Right lobe of liver (tissue), 6 donors: ENCODE measurements at regions not wholly inside any gene's neighbourhood (a gene's known extent, or its start where the extent isn't known, plus 50 kb on each side); places are given as distances from the start of the nearest gene placed in this dataset.
"Not testable (repeated sequence)": the region's sequence is repeated elsewhere in the genome, so short reads cannot be mapped to it uniquely, and the experiment has no call there.

Source experiments
- ATAC-seq, 4 donors: fragments of 200-7000 bp; cut with Tn5 transposase; one replicate each; pipeline ENCODE4 v1.9.1; 2020; ENCODE audit warnings: mild to moderate bottlenecking in 4 of 4, moderate library complexity in 4 of 4
- DNase-seq, 3 donors: peaks; one replicate each; pipeline ENCODE4 v3.0.0-alpha.2; 2020
- H3K27ac ChIP-seq, 3 donors: fragments of 200-600 bp; one replicate each; pipeline ENCODE4 v1.8.0; 2022
- H3K27me3 ChIP-seq, 2 donors: fragments of 200-600 bp; one replicate each; pipeline ENCODE4 v1.8.0; 2022
- H3K36me3 ChIP-seq, 4 donors: fragments of 200-600 bp; sonication (generic) in 1 of 4; one replicate each; pipeline versions ENCODE4 v1.5.1 to v1.8.0; 2017 to 2022; ENCODE audit warnings: control low read depth in 1 of 4
- H3K4me1 ChIP-seq, 4 donors: fragments of 200-600 bp; sonication (generic) in 1 of 4; one replicate each; pipeline versions ENCODE4 v1.5.1 to v1.8.0; 2017 to 2022; ENCODE audit warnings: control low read depth in 1 of 4
- H3K4me3 ChIP-seq, 3 donors: fragments of 200-600 bp; one replicate each; pipeline ENCODE4 v1.8.0; 2022
- H3K9me3 ChIP-seq, 4 donors: fragments of 200-600 bp; sonication (generic) in 1 of 4; one replicate each; pipeline versions ENCODE4 v1.5.1 to v1.8.0; 2017 to 2022; ENCODE audit warnings: control low read depth in 1 of 4
- CTCF ChIP-seq, 4 donors: fragments of 200-600 bp in 3 of 4; fragments of 450-650 bp in 1 of 4; IDR thresholded peaks; one replicate each; pipeline versions ENCODE4 v1.5.1 to v1.8.0; 2016 to 2022; ENCODE audit warnings: antibody characterized with exemption in 4 of 4, mild to moderate bottlenecking in 2 of 4
- POLR2A ChIP-seq: fragments of 450-650 bp; IDR thresholded peaks from one replicate; pipeline ENCODE4 v1.6.1; 2017; ENCODE audit warnings: antibody characterized with exemption, mild to moderate bottlenecking
- WGBS: methylation state at CpG from one replicate; pipeline ENCODE4 v1.1.6; 2018; ENCODE audit warnings: low coverage, low lambda C conversion rate; ENCODE audit not compliant: insufficient coverage; ENCODE audit errors: missing lambda C conversion rate; 5-methylcytosine and 5-hydroxymethylcytosine counted together
- intact Hi-C, 2 donors: fragments of 100-400 bp; cut with DNase I; formaldehyde crosslinking; loops; one replicate each; pipeline versions ENCODE4 v1.11.2 to v1.14.1; 2022
- donor health status: DM: no; HTN: yes; CAD: no.
- donor health status: DM: no; HTN: no; CAD: no.
- donor health status: DM: no; HTN: no; CAD: no.
- donor health status: DM: no; HTN: yes; CAD: no.
- donor health status: DM: no; HTN: yes; CAD: no.

DNA sequence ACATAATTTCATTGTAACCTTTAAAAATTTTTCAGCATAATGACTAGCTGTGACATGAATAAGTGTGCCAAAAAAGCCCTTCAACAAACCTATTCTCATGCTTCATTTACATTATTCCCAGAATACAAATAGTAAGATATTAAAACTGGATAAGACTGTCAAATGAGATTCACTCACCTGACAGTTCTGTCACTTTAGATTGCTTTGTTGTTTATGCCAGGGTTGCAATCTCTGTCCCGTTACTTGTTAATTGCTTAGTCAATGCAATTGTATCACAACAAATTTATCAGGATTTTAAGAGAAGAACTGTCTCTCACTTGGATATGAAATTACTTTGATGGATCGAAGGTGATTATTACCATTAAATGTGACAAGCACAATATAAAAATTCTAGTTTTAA, 616.0 kb upstream of the IGFBP7 start:
- no peak for ATAC-seq
- no peaks in the 10 kb centered on the region for H3K4me1 ChIP-seq
- H3K4me3 ChIP-seq = no peak overlapping the region
- no peaks in the 10 kb centered on the region for H3K27me3 ChIP-seq
- TF ChIP-seq POLR2A (no peak), CTCF (IDR thresholded peaks at IDR 0.05) (no peak)
- H3K9me3 ChIP-seq = no peaks in the 10 kb centered on the region
- DNase-seq = no peak
- no peak overlapping the region for H3K27ac ChIP-seq
- intact Hi-C loops = no loop called here
- 59% methylated on average over 2 of the region's 2 CpGs for WGBS
- no peaks in the 10 kb centered on the region for H3K36me3 ChIP-seq

DNA sequence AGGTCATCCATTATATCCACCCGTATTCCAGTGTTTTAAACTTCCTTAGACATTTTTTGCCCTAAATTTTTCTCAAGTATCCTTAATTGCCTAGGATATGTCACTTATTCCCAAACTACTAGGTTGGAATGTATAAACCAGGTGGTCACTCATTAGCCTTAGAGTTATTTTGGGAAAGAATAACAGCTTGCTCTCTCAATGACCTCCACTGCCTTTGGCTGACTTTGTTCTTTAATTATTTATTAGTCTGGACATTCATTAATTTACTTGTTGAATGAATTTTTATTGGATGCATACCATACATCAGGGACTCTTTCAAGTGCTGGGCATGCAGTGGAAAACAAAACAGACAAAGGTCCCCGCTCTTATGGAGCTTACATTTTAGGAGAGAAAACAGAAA, 609.3 kb upstream of the IGFBP7 start:
- DNase-seq = no peak

DNA sequence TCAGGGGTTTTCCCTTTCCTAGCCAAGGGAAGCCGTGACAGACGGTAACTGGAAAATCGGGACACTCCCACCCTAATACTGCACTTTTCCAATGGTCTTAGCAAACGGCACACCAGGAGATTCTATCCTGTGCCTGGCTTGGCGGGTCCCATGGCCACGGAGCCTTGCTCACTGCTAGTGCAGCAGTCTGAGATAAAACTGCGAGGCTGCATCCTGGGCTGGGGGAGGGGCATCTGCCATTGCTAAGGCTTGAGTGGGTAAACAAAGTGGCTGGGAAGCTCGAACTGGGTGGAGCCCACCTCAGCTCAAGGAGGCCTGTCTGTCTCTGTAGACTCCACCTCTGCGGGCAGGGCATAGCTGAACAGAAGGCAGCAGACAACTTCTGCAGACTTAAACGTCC, 604.1 kb upstream of the IGFBP7 start:
- H3K4me1 ChIP-seq, H3K27ac ChIP-seq, H3K36me3 ChIP-seq, intact Hi-C loops, DNase-seq, H3K27me3 ChIP-seq, ATAC-seq, H3K9me3 ChIP-seq, H3K4me3 ChIP-seq: not testable (repeated sequence)
- WGBS = 54% methylated on average over 3 of the region's 10 CpGs

More for the DNA sequence above, 609.3 kb upstream of the IGFBP7 start:
- no peak for ATAC-seq
- H3K4me3 ChIP-seq = no peak overlapping the region
- no peak overlapping the region for H3K27ac ChIP-seq
- no peaks in the 10 kb centered on the region for H3K9me3 ChIP-seq
- no peaks in the 10 kb centered on the region for H3K4me1 ChIP-seq
- H3K27me3 ChIP-seq = no peaks in the 10 kb centered on the region
- WGBS = 41% methylated on average over 2 of the region's 2 CpGs
- intact Hi-C loops = no loop called here
- no peaks in the 10 kb centered on the region for H3K36me3 ChIP-seq
- TF ChIP-seq CTCF (IDR thresholded peaks at IDR 0.05) (no peak), POLR2A (no peak)

DNA sequence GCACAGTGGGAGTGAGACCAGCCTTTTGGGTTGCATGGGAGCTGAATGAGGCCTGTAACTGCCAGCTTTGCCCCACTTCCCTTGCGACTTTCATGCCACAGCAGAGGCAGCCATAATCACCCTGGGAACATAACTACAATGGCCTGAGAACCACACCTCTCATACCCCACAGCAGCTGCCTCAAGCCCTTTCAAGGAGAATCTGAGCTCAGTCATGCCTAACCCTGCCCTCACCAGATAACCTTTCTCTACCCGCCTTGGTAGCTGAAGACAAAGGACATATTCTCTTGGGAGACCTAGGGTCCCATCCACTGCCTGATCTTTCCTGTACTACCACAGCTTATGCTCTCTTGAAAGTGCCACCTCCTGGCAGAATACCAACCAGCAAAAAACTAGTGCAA, 599.9 kb upstream of the IGFBP7 start:
- Histone ChIP-seq H3K36me3 (no peaks in the 10 kb centered on the region), H3K4me1 (no peaks in the 10 kb centered on the region), H3K4me3 (no peak overlapping the region), H3K9me3 (no peaks in the 10 kb centered on the region), H3K27me3 (no peaks in the 10 kb centered on the region), H3K27ac (no peak overlapping the region)
- TF ChIP-seq CTCF (IDR thresholded peaks at IDR 0.05) (no peak), POLR2A (no peak)
- 67% methylated on average over 1 of the region's 2 CpGs for WGBS
- intact Hi-C loops = no loop called here
- DNase-seq = no peak
- no peak for ATAC-seq

GRCh38 chr4:57691370-57691769, 581.2 kb upstream of the IGFBP7 start:
- Histone ChIP-seq H3K4me1 (no peaks in the 10 kb centered on the region), H3K27ac (no peak overlapping the region), H3K36me3 (no peaks in the 10 kb centered on the region), H3K27me3 (no peaks in the 10 kb centered on the region), H3K4me3 (no peak overlapping the region), H3K9me3 (no peaks in the 10 kb centered on the region)
- TF ChIP-seq CTCF (IDR thresholded peaks at IDR 0.05) = no peak
- no peak for TF ChIP-seq POLR2A
- DNase-seq (no peak), ATAC-seq (no peak)
- 72% methylated on average over 1 of the region's 1 CpG for WGBS
- intact Hi-C loops = no loop called here
